Panc1 (cell line): ENCODE measurements at regions not wholly inside any gene's neighbourhood (a gene's known extent, or its start where the extent isn't known, plus 50 kb on each side); places are given as distances from the start of the nearest gene placed in this dataset.

Source experiments
- CTCF ChIP-seq: fragments of 450-650 bp; IDR thresholded peaks from 2 replicates; pipeline ENCODE4 v1.5.1; 2017; ENCODE audit warnings: mild to moderate bottlenecking
- POLR2AphosphoS5 ChIP-seq: IDR thresholded peaks from 2 replicates; pipeline ENCODE4 v1.6.1; 2012; ENCODE audit warnings: mild to moderate bottlenecking, low read depth, low read length, moderate library complexity
- REST ChIP-seq, 2 experiments: IDR thresholded peaks; 2 replicates each; pipeline ENCODE4 v1.6.1; 2011 to 2012; ENCODE audit warnings: low read depth in 2 of 2, control low read depth in 1 of 2, low read length in 1 of 2, mild to moderate bottlenecking in 1 of 2, moderate library complexity in 1 of 2; ENCODE audit not compliant: insufficient read depth in 1 of 2
- SIN3A ChIP-seq: IDR thresholded peaks from 2 replicates; pipeline ENCODE4 v1.6.1; 2012; ENCODE audit warnings: low read depth, mild to moderate bottlenecking, low read length, moderate library complexity, borderline replicate concordance; ENCODE audit not compliant: insufficient read depth

GRCh38 chr1:233843525-233844204, 60.8 kb upstream of the SLC35F3 start:
- TF ChIP-seq CTCF (no peak), POLR2AphosphoS5 (no peak), SIN3A (no peak), REST (IDR thresholded peaks at IDR 0.05; ENCODE audit: insufficient read depth in 1 of 2, low read depth in 2 of 2, low read length in 1 of 2) (no peak)
